HG02981 (cell line): ENCODE measurements at regions not wholly inside any gene's neighbourhood (a gene's known extent, or its start where the extent isn't known, plus 50 kb on each side); places are given as distances from the start of the nearest gene placed in this dataset.

Experiments used
- ATAC-seq: cut with Tn5 transposase; IDR thresholded peaks from one replicate; pipeline ENCODE4 v1.9.1; 2021; ENCODE audit warnings: mild to moderate bottlenecking, moderate library complexity; ENCODE audit not compliant: unreplicated experiment

- ATAC-seq: no peak
These were observed 146.0 kb downstream of the FOXA2 start for GRCh38 chr20:22438346-22438745.

DNA sequence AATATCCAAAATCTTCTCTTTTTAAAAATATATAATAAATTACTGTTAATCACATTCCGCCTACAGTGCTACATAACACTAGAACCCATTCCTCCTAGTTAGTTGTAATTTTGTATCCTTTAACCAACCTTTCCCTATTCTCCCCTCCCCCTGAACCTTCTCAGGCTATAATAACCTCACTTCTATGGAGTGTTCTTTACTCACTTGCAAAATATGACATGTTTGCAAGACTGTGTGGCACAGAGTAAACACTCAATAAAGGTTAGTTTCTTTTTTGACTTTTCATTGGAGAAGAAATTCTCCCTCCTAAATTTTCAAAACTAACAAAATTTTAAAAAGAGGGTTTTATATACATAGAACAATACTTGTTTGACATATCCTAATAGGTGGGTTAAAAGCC lies 147.0 kb downstream of the FOXA2 start:
- ATAC-seq: no peak

GRCh38 chr20:22431419-22431818 lies 153.0 kb downstream of the FOXA2 start:
- ATAC-seq: no peak

DNA sequence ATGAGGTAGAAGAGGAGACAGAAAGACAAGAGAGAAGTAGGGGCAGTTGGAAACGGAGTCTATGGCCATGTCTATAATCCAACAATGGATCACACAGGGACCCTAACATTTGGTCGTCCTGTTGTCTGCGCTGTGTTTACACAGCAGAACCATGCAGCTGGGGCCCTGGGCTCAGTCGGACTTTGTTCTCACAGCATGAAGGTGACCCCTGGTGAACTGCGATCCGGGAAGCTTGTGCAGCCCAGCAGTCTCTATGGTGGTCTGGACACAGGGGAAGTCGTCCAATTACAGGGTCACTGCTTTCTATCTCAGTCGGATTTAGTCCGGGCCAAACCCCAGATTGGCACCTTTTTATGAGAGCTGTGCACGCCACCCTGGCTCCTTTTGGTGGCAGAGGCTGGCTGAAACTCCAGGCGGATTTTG lies 153.6 kb downstream of the FOXA2 start:
- ATAC-seq: no peak

DNA sequence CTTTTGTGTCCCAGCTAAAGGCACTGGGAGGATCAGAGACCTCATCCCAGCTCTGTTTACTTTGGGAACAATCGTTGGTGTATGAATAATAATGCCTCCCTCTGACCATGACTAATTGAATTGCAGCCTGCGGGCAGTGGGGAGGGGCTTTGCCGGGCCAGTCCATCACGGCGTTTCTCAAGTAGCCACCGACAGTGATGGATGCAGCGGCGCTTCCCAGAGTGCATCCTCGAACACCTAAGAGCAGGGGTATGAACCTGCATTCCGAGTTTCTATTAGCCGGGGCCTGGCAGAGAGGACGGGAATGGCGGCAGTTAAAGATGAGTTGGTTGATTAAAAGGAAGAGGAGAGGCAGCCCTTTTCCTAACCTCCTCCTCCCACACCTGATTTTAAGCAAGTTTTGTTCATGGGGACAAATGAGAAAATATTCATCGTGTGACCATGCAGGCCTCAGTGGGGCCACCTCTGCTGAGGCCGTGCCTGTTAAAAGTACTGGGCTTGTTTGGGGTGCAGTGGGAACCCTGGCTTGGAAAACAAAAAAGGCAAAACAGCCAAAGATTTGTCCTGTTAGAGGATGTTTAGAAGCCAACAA lies 154.1 kb downstream of the FOXA2 start:
- ATAC-seq: no peak

DNA sequence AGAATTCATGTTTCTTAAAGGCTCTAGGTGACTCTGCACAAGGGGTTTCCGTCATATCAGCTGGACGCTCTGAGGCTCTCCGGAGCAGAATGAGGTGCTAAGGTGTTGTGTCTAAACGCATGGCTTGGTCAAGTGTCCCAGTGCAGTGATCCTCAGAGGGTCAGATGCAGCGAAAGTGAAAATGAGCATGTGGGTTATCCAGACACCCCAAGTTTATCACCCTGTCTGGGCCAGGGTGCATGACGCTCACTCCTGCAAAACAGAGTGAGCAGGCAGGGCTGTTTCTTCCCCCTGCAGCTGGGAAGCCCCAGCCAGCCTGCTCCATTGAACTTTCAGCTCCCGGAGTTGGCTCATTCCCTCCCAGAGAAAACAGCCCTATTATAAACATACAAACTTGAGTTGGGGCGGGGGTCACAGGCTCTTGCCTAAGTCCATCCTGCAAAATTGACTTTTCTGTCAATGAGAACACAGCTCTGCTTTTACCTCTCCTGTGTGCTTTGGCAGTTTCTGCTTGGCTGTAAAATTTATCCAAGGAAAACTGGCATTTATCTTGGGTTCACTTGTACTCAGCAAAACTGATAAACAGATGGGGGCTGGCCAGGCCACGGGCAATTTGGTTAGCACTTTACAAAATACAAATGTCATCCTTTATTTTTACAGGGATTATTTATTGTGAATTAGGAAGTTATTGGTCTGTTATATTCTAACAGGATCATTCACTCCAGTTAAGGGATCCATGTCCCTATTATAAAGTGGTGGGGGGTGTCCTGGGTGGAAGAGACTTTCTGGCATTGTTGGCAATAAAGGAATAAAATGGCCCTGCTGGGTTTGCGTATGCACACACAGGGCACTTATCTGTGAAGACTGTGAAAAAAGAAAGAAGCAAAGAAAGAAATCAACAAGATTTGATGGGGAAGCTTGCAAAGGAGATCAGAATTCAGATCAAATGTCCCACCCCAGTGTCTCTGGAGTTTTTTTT lies 154.9 kb downstream of the FOXA2 start:
- ATAC-seq: no peak

GRCh38 chr20:22428051-22428450 lies 156.3 kb downstream of the FOXA2 start:
- no peak for ATAC-seq

- ATAC-seq: no peak
These were observed 157.6 kb downstream of the FOXA2 start for GRCh38 chr20:22426772-22427171.

- ATAC-seq: no peak
These were observed 158.8 kb downstream of the FOXA2 start for GRCh38 chr20:22425344-22426295.

- ATAC-seq: no peak
These were observed 161.1 kb downstream of the FOXA2 start for GRCh38 chr20:22423190-22423832.

DNA sequence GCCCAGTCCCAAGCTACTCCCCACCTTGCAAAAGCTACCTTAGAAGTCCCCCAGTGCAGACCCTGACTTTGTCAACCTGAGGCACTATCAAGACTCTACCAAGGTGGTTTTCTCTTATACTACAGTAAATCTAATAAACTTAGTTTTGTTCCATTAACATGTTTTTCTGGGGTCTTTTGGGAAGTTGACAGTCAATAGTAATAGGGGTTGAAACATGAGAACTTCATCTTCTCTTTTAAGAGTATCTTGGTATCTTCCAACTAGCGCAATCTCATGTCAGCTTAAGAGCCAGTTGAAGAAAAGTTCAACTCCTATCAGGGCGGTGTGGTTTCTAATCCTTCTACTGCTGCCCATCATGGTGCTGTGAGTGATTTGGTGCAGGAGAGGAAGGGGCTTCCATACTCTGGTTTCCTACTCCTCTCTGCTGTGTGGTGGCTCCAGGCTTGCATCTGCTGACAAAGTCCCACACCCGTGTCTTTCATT lies 164.2 kb downstream of the FOXA2 start:
- no peak for ATAC-seq

DNA sequence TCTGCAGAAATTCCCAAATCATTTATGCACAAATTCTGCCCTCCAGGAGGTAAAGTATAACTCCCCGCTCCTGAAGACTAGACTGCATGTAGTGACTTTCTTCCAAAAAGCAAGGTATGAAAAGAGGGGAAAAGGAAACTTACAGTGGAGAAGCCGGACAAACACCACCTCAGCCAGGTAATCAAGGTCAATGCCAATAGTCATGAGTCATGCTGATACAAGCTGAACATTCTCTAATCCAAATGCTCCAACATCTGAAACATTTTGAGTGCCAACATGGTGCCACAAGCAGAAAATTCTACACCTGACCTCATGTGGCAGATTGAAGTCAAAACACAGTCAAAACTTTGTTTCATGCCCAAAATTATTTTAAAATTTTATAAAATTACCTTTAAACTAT lies 165.6 kb downstream of the FOXA2 start:
- no peak for ATAC-seq

- no peak for ATAC-seq
These were observed 170.0 kb downstream of the FOXA2 start for GRCh38 chr20:22414305-22414742.

DNA sequence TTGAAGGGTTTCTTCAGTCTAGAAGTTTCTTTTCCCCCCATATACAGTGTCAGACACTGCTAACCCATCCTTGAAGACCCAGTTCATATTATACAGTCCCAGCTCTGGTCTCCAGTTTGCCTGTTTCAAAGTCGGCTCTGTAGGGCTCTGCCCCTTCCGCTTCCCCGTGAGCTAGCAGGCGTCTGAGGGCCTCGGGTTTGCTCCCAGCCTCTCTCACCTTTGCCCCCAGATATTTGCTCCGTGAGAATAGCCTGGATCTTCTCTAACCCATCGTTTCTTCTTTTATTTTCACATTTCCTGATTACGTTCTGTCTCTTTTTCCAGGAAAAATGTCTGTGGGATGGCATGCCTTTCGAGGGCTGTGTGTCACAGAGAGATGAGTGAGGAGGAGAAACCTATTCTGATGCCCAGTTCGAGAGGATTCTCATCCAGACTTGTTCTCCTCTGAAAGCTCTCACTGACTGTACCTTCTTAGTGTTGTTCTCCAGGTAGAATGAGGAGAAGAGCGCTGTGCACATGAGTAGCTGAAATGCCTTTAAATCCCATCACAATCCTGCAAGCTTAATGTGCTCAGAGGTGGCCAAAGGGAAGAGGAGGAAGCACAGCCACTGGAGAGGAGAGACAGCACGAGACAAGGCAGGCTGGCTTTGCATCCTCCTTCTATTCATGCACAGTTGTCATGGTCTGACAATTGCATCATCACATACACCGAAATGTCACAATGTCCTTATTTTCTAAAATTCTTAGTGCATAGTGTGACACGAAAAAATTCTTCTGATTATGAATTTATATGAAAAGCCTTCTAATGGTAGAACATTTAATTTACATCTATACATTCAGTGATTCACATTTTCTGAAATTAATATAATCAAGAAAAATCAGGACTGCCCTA lies 171.1 kb downstream of the FOXA2 start:
- no peak for ATAC-seq

DNA sequence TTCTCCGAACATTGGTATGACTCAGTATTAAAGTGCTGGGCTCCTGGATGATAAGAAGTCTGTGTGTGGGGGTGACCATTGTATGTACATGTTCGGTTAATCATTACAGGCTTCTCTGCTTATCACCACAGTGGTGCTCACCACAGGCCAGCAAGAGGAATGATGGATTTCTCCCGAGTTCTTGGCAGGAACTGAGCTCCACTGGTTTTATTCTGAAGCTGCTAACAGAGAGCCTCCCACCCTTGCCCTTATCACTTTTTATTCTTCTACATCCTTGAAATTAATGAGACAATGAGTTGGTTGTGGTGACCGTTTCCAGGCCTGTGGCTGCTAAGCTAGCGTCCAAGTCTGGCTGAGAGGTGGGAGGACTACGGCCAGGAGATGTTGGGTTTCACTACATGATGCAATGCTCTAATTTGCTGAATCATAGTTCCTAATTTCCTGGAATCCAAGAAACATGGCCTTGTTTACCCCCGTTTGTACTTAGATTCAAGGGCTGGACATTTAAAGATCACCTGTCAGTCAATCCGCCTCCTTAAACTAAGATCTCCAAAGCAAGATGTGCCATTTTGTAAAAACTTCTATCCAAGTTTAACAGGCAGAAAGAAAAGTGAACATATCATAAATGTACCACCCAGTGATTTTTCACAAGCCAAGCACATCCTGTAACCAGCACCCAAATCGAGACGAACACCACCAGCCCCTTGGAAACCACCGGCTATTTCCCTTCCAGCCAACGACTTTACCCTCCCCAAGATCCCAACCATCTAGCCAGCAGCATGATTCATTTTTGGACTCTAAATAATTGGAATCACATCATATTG lies 172.5 kb downstream of the FOXA2 start:
- no peak for ATAC-seq

- no peak for ATAC-seq
These were observed 173.1 kb downstream of the FOXA2 start for GRCh38 chr20:22411286-22411626.

- ATAC-seq: no peak
These were observed 173.7 kb downstream of the FOXA2 start for GRCh38 chr20:22410556-22411130.
